HG03135 (cell line): ENCODE measurements at regions not wholly inside any gene's neighbourhood (a gene's known extent, or its start where the extent isn't known, plus 50 kb on each side); places are given as distances from the start of the nearest gene placed in this dataset.

ENCODE experiments used
- ATAC-seq: cut with Tn5 transposase; IDR thresholded peaks from one replicate; pipeline ENCODE4 v1.9.1; 2021; ENCODE audit warnings: mild to moderate bottlenecking, moderate library complexity; ENCODE audit not compliant: unreplicated experiment

- no peak for ATAC-seq
Observed at GRCh38 chr2:145124085-145124484, 604.2 kb upstream of the ZEB2 start.

GRCh38 chr2:145123606-145124005 is 603.7 kb upstream of the ZEB2 start:
- no peak for ATAC-seq

GRCh38 chr2:145119225-145119624 is 599.3 kb upstream of the ZEB2 start:
- ATAC-seq: peak; percentile 82

DNA sequence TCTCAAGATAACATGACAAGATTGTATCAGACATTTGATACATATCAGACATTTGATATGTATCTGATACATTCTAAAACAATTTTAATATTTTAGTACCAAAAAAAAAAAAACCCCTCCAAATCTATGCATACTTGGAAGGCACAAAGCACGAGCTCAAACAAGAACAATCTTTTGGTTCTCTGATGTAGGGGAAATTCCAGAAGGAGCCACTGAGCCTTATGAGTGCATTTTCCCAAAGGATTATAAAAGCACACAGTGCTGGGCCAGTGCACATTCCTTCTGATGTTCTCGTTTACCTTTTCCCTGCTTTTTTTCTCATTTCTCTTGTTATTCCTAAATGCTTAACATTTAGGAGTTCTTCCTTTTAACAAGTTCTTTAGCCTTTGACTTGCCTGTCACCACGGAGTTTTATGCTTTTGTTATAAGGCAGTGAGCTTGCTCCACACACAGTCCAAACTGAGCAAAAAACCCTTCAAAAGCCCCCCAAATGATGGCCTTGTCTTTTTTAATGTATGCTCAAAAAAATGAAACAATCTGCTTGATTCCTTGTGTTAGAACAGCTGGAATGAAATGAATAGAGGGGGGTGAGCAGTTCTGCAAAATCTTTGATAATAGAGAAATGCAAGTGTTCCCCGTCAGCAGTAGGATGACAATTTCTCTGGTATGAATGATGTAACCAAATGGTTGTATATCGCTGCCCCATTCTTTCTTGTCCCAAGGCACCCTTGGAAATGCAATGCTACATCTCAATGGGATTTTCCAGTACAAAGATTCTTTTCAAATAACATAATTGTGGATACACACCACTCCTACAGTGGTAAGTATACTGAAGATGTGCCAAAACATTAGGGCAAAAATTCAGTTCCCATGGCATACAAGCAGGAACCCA is 597.2 kb upstream of the ZEB2 start:
- no peak for ATAC-seq

DNA sequence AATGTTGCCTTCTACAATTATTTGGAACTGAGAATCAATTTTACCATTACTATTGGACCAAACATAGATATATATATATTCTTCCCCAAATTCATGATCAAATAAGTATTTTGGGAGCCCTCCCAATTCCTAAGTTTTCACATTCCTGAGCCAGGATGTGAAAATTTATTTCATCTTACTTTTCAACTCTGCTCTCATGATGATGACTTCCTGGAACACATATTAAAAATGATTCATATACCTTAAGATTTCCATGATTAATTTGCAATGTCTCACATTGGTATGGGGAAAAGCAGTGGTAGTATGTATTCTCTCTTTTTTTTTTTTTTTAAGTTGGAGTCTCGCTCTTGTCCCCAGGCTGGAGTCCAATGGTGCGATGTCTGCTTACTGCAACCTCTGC is 596.1 kb upstream of the ZEB2 start:
- no peak for ATAC-seq

DNA sequence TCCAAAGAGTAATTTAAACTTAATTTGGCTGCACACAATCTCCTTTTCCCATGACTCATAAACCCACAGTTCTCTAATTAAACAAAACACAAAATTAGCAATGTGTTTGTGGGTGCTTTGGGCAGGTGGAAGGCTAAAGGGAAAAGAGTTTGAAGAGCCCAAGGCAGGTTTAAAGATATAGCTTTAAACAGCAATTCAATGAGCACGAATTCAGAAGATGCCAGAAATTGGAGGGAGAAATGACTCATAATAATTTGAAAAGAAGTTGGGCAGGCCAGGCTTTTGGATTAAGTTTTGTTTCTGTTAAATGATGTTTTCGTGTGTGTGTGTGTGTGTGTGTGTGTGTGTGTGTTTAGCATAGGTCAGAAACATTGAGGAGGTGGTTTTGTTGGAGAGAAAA is 594.8 kb upstream of the ZEB2 start:
- ATAC-seq: no peak

- ATAC-seq: no peak
Observed at GRCh38 chr2:145112467-145112866, 592.5 kb upstream of the ZEB2 start.

DNA sequence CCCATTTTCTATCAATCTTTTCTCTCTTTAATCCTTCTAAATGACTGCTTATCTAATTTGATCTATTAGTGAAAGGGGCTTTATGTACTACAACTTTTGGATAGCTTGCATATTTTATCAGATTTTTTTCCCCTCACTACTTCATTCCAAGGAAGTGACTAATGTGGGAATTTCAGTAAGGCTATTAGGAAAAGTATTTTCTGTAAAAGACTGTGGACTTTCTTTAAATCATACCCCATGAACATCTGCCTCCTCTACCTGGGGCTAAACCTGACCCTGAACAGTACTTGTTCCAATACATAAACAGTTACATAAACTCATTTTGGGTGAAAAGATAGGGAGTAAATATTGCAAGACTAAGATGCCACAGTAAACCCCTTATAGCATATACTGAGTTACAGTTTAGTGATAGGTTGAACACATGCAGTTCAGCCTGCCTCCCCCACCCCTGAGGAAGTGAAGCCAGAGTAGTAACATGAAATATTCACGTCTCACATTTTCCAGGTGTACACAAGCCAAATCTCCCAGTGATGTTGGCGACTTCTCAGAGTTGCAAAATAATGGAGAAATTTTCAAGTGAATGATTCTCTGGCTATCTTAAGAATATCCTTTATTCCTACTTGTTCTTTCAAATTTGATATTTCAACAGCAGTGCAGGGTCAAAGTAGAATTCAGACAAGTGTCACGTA is 590.9 kb upstream of the ZEB2 start:
- no peak for ATAC-seq

- no peak for ATAC-seq
Observed at GRCh38 chr2:145108959-145109710, 589.2 kb upstream of the ZEB2 start.

GRCh38 chr2:145108361-145108778 is 588.5 kb upstream of the ZEB2 start:
- ATAC-seq: no peak

- ATAC-seq: no peak
Observed at GRCh38 chr2:145106293-145106692, 586.4 kb upstream of the ZEB2 start.

DNA sequence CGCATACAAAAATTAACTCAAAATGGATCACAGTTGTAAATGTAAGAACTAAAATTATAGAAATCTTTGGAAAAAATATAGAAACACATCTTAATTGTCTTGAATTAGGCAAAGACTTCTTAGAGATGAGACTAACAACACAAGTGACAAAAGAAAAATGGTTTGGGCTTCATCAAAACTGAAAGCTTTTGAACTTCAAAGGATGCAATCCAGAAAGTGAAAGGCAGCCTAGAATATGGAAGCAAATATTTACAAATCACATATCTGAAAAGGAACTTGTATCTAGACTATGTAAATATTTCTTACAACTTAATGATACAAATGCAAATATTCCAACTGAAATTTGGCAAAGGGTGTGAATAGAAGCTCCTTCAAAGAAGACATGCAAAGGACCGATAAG is 582.8 kb upstream of the ZEB2 start:
- no peak for ATAC-seq

- no peak for ATAC-seq
Observed at GRCh38 chr2:145100301-145100700, 580.4 kb upstream of the ZEB2 start.

DNA sequence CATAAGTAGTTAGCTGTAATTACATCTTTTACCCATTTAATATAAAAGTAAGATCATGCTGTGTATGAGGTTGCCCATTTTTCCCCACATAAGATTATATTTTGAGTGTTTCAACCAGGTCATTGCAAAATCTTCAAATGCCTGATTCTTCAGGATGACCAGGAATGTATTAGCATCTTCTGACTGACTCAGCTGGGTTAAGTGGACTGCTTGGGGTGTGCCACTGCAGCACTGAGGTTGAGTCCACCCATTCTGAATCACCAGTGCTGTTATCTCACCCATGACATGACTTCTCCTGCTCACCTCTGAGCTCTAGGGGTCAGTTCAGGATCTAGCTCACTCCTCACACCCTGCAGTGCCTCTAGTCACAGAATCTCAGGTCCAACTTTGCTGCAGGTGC is 576.7 kb upstream of the ZEB2 start:
- no peak for ATAC-seq

DNA sequence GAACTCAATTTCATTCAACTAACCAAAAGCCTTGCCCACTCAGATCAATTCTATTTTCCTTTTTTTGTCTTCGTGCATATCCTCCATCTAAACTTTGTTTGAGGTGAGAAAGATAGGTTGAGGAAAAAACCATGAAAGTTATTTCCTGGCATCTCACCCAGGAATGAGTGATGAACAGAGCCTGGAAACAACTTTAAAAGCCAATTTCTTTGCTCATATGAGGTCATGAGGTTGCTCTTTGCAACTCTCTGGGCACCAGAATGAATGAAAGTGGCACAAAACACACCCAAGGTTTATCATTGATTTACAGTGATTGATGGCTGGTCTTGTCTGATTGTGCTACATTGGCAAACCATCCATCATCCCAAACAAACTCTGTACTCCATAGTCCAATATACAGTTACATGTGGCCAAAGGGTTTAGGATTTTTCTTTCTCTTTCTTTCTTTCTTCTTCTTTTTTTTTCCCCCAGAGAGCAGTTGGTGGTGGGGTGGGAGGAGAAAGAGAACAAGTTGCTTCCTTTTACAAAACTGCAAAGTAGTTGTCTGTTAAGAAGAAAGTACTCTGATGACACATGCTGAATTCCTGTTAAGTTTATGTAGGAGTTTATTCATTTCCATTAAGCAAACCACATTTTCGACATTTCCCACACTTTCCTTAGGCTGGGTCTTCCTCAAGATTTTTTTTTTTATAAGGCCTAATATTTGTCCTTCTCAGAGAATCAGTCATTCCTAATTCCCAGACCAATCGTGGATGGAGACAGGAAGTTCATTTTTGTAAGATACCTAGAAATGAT is 575.9 kb upstream of the ZEB2 start:
- no peak for ATAC-seq

DNA sequence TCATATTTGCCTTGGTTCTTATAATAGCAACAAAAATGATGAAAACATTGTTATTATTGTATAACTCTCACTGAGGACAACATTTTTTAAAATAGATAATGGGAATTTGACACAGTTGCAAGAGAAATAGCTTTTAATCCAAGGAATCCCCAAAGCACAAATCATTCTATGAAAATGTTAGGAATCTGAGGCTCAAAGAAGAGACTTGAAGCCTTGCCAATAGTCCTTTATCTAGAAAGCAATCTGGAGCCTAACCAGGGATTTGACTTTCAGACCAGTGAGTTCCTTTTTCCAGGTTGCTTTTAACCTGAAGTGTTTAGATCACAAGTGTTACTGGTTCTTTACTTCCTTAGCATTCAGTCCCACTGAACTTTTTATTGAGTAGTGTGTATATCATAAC is 574.5 kb upstream of the ZEB2 start:
- no peak for ATAC-seq

DNA sequence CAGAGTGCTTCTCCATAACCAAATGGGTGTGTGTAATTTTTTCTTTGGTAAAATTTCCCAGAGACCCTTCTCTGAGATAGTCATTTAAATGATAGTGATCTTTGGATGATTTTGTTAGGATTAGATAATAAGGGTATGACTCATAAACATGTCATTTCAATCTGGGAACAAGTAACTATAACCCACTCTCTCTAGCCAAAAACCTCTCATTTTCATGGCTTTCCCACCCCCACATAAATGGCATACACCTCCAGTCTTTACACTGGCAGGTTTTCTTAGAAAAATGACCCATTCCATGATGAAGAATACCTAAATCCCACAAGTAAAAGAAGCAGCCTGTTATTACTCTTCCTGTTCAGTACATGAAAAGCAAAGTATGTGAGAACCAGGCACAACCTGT is 572.0 kb upstream of the ZEB2 start:
- ATAC-seq: no peak

DNA sequence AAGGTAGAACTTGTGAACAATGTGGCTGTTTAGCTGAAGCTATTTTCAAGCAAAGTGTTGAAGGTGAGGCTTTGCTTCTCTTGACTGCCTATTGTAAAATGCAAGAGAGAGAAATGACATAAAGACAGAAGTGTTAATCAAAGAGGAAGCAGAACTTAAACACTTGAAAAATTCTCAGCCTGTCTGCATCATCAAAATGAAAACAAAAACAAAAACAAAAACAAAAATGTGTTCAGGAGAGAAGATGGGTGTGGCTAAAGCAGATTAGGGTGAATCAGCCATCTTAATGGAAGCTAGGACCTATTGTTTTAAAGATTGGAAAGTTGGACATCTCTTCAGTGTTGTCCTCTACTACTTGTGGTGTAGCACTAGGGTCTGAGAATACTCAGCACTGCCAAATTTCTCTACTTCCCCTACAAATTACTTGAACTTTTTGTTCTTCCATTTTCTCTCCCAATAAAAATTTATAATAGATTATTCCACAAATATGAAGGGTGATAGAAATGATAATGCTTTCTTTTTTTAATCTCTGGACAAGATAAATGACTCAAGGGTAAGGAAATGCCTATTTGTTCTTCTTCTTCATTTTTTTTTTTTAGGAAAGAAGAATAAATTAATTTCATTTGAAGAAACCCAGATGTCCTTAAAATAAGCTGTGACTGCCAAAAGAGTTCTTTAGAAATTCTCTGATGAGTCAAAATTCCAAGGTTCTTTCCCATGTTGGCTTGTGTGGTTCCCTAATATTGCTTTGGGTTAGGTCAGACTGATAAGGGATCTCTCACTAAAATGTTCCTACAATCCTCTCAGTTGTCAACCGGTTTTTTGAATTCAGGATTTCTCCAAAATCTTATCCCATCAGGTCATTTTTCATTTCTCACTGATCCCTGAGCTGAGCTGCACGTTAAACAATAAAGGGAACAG is 571.2 kb upstream of the ZEB2 start:
- no peak for ATAC-seq

- no peak for ATAC-seq
Observed at GRCh38 chr2:145088756-145089155, 568.8 kb upstream of the ZEB2 start.

DNA sequence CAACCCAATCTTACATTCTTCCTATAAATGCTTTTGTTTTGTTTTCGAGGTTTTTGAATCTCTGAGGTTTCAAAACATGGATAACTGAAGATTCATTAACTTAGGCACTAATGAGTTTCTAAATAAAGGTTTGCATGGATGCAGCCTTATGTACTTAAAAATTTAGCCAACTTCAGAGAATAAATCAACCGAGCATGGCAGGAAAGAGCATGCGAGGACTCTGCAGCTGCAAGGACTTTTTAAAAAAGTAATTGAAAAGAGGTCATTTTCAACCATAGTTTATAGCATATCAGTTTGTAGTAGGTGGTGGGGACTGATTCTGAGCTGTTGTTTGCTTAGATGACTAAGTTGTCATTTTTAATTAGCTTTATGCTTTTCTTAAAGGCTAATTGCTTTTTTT is 567.0 kb upstream of the ZEB2 start:
- no peak for ATAC-seq
